GM06990 (cell line): ENCODE measurements at regions not wholly inside any gene's neighbourhood (a gene's known extent, or its start where the extent isn't known, plus 50 kb on each side); places are given as distances from the start of the nearest gene placed in this dataset.

Experiments
- DNase-seq: peaks from one replicate; pipeline ENCODE4 v3.0.0-alpha.2; 2011; ENCODE audit not compliant: insufficient read length; ENCODE audit errors: extremely low read depth
- H3K27me3 ChIP-seq: replicated peaks from 2 replicates; pipeline ENCODE4 v1.6.0; 2011; ENCODE audit warnings: low read length; ENCODE audit not compliant: control insufficient read depth, insufficient read depth
- H3K36me3 ChIP-seq: 2 replicates; pipeline ENCODE4 v1.5.1; 2011; ENCODE audit warnings: low read length; ENCODE audit not compliant: control insufficient read depth, insufficient read depth
- H3K4me3 ChIP-seq: replicated peaks from 2 replicates; pipeline ENCODE4 v1.5.1; 2011; ENCODE audit warnings: low read depth, mild to moderate bottlenecking, control low read depth, low read length
- CTCF ChIP-seq: IDR thresholded peaks from 2 replicates; pipeline ENCODE4 v1.5.1; 2011; ENCODE audit warnings: low read length, control low read depth, mild to moderate bottlenecking, inconsistent platforms; ENCODE audit not compliant: insufficient read depth, poor library complexity, severe bottlenecking

- no peak for DNase-seq
- H3K36me3 ChIP-seq, result no peaks in the 10 kb centered on the region
- no peaks in the 10 kb centered on the region; the same call in none of the 2 replicates for H3K27me3 ChIP-seq
- no peak for TF ChIP-seq CTCF
- no peak overlapping the region for H3K4me3 ChIP-seq
Measured at GRCh38 chr15:70271422-70272088, 173.8 kb upstream of the TLE3 start.

- no peak for DNase-seq
- H3K4me3 ChIP-seq, result no peak overlapping the region
- no peaks in the 10 kb centered on the region; the same call in none of the 2 replicates for H3K27me3 ChIP-seq
- H3K36me3 ChIP-seq, result no peaks in the 10 kb centered on the region
- TF ChIP-seq CTCF, result no peak
Measured at GRCh38 chr15:70270752-70271111, 173.0 kb upstream of the TLE3 start.

GRCh38 chr15:70269991-70270751 lies 172.5 kb upstream of the TLE3 start:
- DNase-seq, result no peak
- no peaks in the 10 kb centered on the region; the same call in none of the 2 replicates for H3K27me3 ChIP-seq
- H3K36me3 ChIP-seq, result no peaks in the 10 kb centered on the region
- H3K4me3 ChIP-seq, result no peak overlapping the region
- TF ChIP-seq CTCF, result no peak

GRCh38 chr15:70269311-70269911 lies 171.7 kb upstream of the TLE3 start:
- no peak for TF ChIP-seq CTCF
- no peaks in the 10 kb centered on the region; the same call in none of the 2 replicates for H3K27me3 ChIP-seq
- H3K4me3 ChIP-seq, result no peak overlapping the region
- H3K36me3 ChIP-seq, result no peaks in the 10 kb centered on the region
- no peak for DNase-seq

GRCh38 chr15:70268698-70269251 lies 171.1 kb upstream of the TLE3 start:
- TF ChIP-seq CTCF, result no peak
- DNase-seq, result peak; percentile 56
- H3K36me3 ChIP-seq, result no peaks in the 10 kb centered on the region
- no peak overlapping the region for H3K4me3 ChIP-seq
- no peaks in the 10 kb centered on the region; the same call in none of the 2 replicates for H3K27me3 ChIP-seq
